RWPE2 (cell line): ENCODE measurements at regions not wholly inside any gene's neighbourhood (a gene's known extent, or its start where the extent isn't known, plus 50 kb on each side); places are given as distances from the start of the nearest gene placed in this dataset.

Experiments
- ATAC-seq: fragments of 200-7000 bp; cut with Tn5 transposase; 3 replicates; pipeline ENCODE4 v1.9.1; 2021; ENCODE audit warnings: low read depth
- DNase-seq: peaks from one replicate; pipeline ENCODE4 v3.0.0-alpha.2; 2020; ENCODE audit warnings: low spot score
- H3K27ac ChIP-seq: fragments of 450-650 bp; 2 replicates; pipeline ENCODE4 v1.5.1; 2017; ENCODE audit warnings: mild to moderate bottlenecking; ENCODE audit not compliant: poor library complexity, severe bottlenecking
- H3K27me3 ChIP-seq: fragments of 250-450 bp; sonication (Bioruptor Pico); 2 replicates; pipeline ENCODE4 v1.5.1; 2021; ENCODE audit warnings: mild to moderate bottlenecking, moderate library complexity; ENCODE audit not compliant: insufficient read depth, poor library complexity, severe bottlenecking
- H3K36me3 ChIP-seq: fragments of 250-450 bp; sonication (Bioruptor Pico); 2 replicates; pipeline ENCODE4 v1.5.1; 2020; ENCODE audit warnings: low read depth, mild to moderate bottlenecking, moderate library complexity
- H3K4me1 ChIP-seq: fragments of 250-450 bp; sonication (Bioruptor Pico); 2 replicates; pipeline ENCODE4 v1.5.1; 2021; ENCODE audit warnings: mild to moderate bottlenecking, moderate library complexity; ENCODE audit not compliant: insufficient read depth, poor library complexity, severe bottlenecking
- H3K4me3 ChIP-seq: fragments of 250-450 bp; sonication (Bioruptor Pico); 2 replicates; pipeline ENCODE4 v1.5.1; 2021; ENCODE audit warnings: mild to moderate bottlenecking, moderate library complexity; ENCODE audit not compliant: severe bottlenecking
- H3K9me3 ChIP-seq: fragments of 250-450 bp; sonication (Bioruptor Pico); 2 replicates; pipeline ENCODE4 v1.5.1; 2021; ENCODE audit warnings: mild to moderate bottlenecking, moderate library complexity; ENCODE audit not compliant: severe bottlenecking
- CTCF ChIP-seq: fragments of 450-650 bp; IDR thresholded peaks from one replicate; pipeline ENCODE4 v1.5.1; 2017; ENCODE audit warnings: mild to moderate bottlenecking, moderate library complexity; ENCODE audit not compliant: poor library complexity, severe bottlenecking

- H3K4me1 ChIP-seq, result peaks cover 4% of the 10 kb centered on the region
- no peaks in the 10 kb centered on the region for H3K27me3 ChIP-seq
- no peak overlapping the region for H3K4me3 ChIP-seq
- H3K27ac ChIP-seq, result no peak overlapping the region
- no peaks in the 10 kb centered on the region for H3K9me3 ChIP-seq
- no peak for TF ChIP-seq CTCF
- H3K36me3 ChIP-seq, result no peaks in the 10 kb centered on the region
- ATAC-seq (no peak), DNase-seq (no peak)
Observed at GRCh38 chr1:116253566-116254382, 119.3 kb upstream of the ATP1A1 start.

GRCh38 chr1:116254776-116255175 lies 118.3 kb upstream of the ATP1A1 start:
- Histone ChIP-seq H3K27ac (no peak overlapping the region), H3K4me1 (peaks cover 4% of the 10 kb centered on the region), H3K36me3 (no peaks in the 10 kb centered on the region), H3K4me3 (no peak overlapping the region), H3K9me3 (no peaks in the 10 kb centered on the region), H3K27me3 (no peaks in the 10 kb centered on the region)
- peak; percentile 48; the same call in 1 of the 3 replicates for ATAC-seq
- no peak for DNase-seq
- no peak for TF ChIP-seq CTCF

DNA sequence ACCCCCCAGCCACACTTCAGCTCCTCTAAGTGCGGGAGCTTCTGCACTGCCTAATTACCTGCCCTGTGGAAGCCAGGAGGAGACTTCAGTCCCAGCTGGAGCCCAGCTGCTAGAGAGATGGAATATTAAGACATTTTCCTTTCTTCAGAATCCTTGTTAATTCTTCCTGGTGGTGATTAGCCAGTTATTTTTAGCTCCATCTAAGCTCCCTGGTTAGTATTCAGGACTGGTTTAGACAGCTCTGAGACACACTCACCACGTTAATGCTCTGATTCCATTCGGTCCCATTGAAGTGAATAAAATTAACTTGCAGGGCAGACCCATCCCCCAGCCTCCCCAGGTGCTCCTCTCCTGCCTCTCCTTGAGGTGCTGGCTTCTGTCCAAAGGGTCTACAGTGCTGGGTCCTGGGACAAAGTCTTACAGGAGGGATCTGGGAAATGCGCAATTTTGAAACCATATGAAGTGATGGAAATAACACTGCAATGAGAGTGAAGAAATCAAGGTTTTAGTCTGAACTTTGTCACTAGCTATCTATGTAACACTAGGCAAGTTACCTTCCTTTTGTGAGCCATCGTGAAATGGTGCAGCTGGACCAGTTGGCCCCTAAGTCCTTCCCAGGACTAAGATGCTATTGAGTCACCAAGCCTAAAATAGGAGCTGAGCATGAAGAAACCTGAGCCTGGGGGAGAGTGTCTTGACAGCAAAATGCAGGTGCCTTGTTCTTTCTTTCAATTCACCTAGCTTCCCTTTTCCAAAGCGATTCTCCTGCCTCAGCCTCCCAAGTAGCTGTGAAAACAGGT lies 117.4 kb upstream of the ATP1A1 start:
- no peak for DNase-seq
- H3K9me3 ChIP-seq, result no peaks in the 10 kb centered on the region
- TF ChIP-seq CTCF, result no peak
- H3K4me3 ChIP-seq, result no peak overlapping the region
- H3K4me1 ChIP-seq, result peaks cover 4% of the 10 kb centered on the region
- ATAC-seq, result no peak
- H3K27me3 ChIP-seq, result no peaks in the 10 kb centered on the region
- H3K27ac ChIP-seq, result no peak overlapping the region
- no peaks in the 10 kb centered on the region for H3K36me3 ChIP-seq

GRCh38 chr1:116256286-116256649 lies 116.8 kb upstream of the ATP1A1 start:
- Histone ChIP-seq H3K27ac (no peak overlapping the region), H3K9me3 (no peaks in the 10 kb centered on the region), H3K4me3 (no peak overlapping the region), H3K36me3 (no peaks in the 10 kb centered on the region), H3K27me3 (no peaks in the 10 kb centered on the region), H3K4me1 (peaks cover 4% of the 10 kb centered on the region)
- no peak for DNase-seq
- TF ChIP-seq CTCF, result no peak
- no peak for ATAC-seq

- no peak for DNase-seq
- Histone ChIP-seq H3K27me3 (no peaks in the 10 kb centered on the region), H3K9me3 (no peaks in the 10 kb centered on the region), H3K27ac (no peak overlapping the region), H3K4me3 (no peak overlapping the region), H3K4me1 (peaks cover 4% of the 10 kb centered on the region), H3K36me3 (no peaks in the 10 kb centered on the region)
- no peak for ATAC-seq
- no peak for TF ChIP-seq CTCF
Observed at GRCh38 chr1:116256875-116257274, 116.2 kb upstream of the ATP1A1 start.
